Activated CD4-positive, alpha-beta T cell treated with anti-CD3 and anti-CD28 coated beads, Interleukin-2, Interleukin-6, amounts not matched to agents 100 ng/mL and 50 ng/mL, durations not matched to agents 16 hours and 8 hours (primary cell): ENCODE measurements at regions not wholly inside any gene's neighbourhood (a gene's known extent, or its start where the extent isn't known, plus 50 kb on each side); places are given as distances from the start of the nearest gene placed in this dataset.
"Not testable (repeated sequence)": the region's sequence is repeated elsewhere in the genome, so short reads cannot be mapped to it uniquely, and the experiment has no call there.

Experiments used
- DNase-seq: peaks from one replicate; pipeline ENCODE4 v3.0.0-alpha.2; 2020

GRCh38 chr10:86579883-86580520, 58.4 kb upstream of the WAPL start:
- DNase-seq, result no peak

DNA sequence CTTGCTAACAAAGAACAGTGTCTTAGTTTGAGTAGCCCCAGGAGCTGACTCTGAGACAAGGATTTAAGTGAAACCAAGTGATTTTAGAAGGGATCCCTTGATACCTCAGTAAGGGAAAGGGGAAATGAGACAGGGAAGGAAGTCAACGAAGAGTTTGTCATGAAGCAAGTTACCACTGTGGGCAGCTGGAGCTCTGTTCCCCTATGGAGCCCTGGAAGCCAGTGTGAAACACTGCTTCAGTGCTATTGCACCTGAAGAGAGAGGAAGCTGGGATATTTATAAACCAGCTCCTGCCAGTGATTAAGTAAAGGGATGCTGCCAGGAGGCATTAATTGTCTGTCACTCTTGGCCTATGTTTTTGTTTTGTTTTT, 58.9 kb upstream of the WAPL start:
- no peak for DNase-seq

DNA sequence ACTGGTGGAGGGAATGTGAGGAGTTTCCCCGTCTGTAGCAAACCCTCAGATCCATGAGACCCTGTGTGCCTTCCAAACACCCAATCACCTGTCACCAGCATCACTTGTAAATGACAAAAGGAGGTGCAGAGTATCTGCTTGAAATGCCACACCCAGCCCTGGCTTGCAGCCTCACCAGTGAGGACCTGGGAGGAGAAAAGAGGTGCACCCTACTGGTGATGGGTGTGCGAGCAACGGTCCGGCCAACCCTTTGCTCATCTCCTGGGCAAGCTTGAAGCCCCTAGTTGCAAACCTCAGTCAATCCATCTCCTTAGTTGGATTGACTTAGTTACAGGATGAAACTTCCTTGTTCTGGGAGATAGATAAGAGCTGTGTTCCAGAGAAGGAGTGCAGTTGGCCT, 62.4 kb upstream of the WAPL start:
- peak; percentile 12 for DNase-seq

GRCh38 chr10:86585037-86585929, 63.7 kb upstream of the WAPL start:
- DNase-seq, result peak; percentile 82

- no peak for DNase-seq
Observed at GRCh38 chr10:86586516-86586915, 64.9 kb upstream of the WAPL start.

DNA sequence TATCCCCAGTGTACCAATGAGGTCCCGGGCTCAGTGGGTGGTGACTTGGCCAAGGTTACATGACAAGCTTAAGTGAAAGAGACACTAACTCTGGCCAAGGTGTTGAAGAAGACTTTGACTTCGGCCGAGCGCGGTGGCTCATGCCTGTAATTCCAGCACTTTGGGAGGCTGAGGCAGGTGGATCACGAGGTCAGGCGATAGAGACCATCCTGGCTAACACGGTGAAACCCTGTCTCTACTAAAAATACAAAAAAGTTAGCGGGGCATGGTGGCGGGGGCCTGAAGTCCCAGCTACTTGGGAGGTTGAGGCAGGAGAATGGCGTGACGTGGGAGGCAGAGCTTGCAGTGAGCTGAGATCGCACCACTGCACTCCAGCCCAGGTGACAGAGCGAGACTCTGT, 65.6 kb upstream of the OPN4 start:
- not testable (repeated sequence) for DNase-seq

DNA sequence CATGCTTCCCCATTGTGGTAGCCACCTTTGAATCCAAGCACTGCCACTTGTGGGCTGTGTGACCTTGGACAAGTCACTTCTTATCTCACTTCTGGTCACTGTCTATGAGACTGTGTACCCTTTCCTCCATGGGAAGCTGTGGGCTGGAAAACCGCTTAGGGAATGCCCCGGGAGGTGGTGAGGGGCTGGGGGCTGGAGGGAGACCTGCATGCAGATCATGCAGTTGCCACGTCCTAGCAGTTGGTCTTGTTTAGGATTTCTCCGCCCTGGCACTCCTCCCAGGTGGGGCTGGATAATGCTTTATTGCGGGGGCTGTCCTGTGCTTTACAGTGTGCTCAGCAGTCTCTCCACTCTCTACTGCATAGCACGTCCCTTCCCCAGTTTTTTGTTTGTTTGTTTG, 62.9 kb upstream of the OPN4 start:
- DNase-seq, result no peak

DNA sequence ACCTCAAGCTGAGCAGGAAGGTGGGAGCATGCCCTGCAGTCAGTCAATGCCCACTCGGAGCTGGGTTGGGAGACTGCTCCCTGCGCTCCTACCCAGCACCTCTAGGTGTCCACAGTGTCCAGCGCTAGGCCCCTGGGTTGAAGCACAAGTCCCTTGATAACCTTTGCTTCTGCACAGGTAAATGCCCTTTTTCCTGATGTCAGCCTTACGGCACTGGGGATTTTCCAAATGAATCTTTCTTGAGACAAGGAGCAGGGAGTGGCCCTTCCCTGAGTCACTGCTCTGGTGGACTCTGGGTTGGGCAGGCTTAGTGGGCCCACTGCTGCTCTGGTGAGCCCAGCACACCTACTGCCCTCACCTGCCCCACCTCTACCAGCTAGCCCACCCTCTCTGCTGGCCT, 61.9 kb upstream of the OPN4 start:
- no peak for DNase-seq

- DNase-seq, result no peak
Observed at GRCh38 chr10:86594535-86594934, 59.8 kb upstream of the OPN4 start.

DNA sequence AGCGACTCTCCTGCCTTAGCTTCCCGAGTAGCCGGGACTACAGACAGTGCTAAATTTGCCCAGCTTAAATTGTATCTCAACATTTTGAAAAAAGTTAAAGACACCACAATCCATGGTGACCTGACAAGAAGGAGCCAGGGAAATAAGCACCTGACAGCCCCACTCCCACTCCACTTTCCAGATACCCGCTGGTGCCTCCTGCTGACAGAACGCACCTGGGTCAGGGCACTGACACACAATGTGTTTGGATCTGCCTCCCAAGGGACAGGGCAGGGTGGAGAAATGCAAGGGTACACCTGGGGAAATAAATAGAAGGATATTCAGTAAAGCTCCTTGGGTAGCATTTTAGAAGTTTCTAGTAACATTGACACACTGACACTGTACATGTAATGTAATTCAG, 58.9 kb upstream of the OPN4 start:
- no peak for DNase-seq

- DNase-seq, result no peak
Observed at GRCh38 chr10:86596266-86596665, 58.1 kb upstream of the OPN4 start.

DNA sequence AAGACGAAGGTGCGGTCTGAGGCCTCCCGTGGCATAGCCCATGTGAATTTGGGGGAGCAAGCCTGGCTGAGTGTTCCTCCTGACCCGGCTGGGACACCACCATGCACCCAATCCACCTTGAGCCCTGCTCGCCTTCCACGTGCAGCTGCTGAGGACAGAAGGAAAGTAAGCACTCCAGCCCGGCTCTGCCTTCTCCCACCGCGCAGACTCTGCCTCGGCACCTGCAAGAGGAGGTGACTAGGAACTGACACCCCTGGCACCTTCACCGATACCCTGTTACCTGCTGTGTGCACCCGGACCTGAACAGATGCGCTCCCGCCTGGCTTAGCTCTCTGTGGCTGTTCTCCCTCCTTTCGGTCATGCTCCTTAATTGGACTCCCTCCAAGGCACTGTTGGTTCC, 57.0 kb upstream of the OPN4 start:
- no peak for DNase-seq

DNA sequence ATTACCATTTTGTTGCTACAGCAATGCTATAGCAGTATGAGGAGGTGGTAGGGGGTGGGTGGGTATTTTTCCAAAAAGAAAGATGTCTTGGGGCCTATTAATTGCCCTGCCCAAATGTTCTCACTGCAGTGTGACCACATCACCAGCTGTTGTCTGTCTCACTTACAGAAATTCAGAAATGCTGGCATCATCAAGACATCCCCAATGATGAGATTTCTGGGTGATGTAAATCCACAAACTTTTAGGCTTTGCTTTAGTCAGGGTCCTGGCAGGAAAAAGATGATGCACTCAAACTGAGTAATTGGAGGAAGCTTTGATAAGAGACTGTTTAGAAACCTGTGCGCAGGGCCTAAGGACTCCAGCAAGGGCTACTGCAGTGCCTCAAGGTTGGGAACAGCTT, 56.2 kb upstream of the OPN4 start:
- no peak for DNase-seq

DNA sequence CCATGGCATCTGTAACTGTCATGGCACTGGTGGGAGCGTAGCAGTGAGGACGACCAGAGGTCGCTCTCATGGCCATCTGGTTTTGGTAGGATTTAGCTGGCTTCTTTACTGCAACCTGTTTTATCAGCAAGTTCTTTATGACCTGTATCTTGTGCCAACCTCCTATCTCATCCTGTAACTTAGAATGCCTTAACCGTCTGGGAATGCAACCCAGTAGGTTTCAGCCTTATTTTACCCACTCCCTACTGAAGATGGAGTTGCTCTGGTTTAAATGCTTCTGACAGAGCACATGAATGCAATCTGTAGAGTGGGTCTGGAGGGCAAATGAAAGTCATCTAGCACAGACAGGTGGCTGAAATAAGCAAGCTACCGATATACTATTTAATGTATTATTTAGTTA, 55.3 kb upstream of the OPN4 start:
- DNase-seq, result no peak

GRCh38 chr10:86599729-86600128, 54.6 kb upstream of the OPN4 start:
- no peak for DNase-seq

DNA sequence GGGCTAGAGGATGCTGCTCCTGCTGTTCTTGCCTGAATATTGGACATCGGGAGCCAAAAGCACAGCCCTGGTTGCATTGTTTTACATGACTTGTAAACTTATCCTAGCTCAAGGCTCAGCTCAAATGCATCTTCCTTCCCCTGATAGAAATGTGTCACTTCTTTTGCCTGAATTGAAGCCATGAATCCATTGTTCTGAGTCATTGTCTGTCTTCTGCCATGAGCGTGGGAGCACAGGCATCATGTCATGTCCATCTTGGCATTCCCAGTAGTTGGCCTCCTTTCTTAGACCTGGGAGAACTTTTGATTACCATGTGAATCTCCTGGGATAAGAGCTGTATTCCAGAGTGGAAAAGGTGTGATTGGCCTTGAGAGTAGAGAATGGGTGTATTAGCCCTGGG, 54.1 kb upstream of the OPN4 start:
- DNase-seq, result no peak

DNA sequence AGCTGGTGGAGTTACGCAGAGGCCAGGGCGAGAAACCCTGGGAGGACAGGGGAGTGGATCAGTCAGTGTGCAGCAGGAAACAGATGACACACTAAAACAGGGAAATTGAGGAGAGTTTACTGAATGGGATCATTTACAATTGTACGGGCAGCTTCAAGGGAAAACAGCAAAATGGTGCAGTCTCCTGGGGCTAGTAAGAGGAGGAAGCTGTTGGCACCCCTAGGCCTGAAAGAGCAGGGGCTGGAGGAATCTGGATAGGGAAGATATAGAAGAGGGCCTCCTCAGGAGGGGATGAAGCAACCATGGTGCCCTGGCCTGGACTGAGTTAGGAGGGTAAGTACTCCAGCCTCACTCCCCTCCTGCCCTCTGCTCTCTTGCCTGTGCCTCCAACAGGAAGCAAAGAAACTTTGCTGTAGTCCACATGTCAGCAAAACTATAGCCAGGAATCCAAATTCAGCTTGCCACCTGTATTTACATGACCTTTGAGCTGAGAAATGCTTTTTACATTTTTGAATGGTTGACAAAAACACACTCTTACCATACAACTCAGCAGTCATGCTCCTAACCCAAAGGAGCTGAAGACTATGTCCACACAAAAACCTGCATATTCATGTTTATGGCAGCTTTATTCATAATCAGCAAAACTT, 52.3 kb upstream of the OPN4 start:
- DNase-seq, result no peak

DNA sequence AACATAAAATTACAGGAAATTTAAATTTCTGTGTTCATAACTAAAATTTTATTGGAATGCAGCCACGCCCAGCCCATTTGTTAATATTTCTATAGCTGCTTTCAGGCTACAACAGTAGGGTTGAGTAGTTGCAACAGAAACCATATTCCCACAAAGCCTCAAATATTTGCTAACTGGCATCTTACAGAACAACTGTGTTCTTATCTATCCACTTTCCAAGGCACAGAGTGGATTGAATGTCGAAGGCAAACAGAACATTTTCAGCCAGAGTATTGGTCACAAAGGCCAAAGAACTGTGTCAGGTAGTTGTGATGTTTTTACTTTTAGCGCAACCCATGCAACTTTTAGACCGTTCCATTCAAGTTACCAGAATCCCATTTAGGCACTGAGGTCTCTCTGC, 51.1 kb upstream of the OPN4 start:
- no peak for DNase-seq
